DMS 273 (cell line): ENCODE measurements at regions not wholly inside any gene's neighbourhood (a gene's known extent, or its start where the extent isn't known, plus 50 kb on each side); places are given as distances from the start of the nearest gene placed in this dataset.
A peak's percentile ranks its signal among the peaks of the same experiment; 100 is the strongest.
"Not testable (repeated sequence)": the region's sequence is repeated elsewhere in the genome, so short reads cannot be mapped to it uniquely, and the experiment has no call there.

Experiments
- DNase-seq: peaks from one replicate; lab custom pipeline; 2025; ENCODE audit not compliant: unreplicated experiment; lab: John Stamatoyannopoulos, UW

GRCh38 chr1:219863816-219864215 is 64.5 kb downstream of the SLC30A10 start:
- DNase-seq = not testable (repeated sequence)

DNA sequence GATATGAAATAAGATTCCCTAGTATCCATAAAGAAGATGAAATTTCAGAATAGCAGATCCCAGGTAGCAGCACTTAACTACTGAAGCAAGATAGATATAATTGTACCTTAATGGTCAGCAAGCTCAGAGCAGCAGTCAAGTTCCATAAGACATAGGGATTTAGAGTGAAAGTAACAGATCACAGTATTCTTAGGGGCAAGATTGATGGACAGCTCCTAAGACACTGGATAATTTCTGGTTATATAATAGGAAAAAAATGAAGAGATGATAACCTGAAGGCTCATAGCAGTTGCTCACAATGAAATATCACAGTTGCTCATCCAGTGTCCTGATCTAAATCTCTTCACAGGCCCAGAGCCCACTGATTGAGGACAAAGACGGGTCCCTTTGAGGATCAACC is 66.0 kb downstream of the SLC30A10 start:
- DNase-seq = no peak

GRCh38 chr1:219858980-219859379 is 69.4 kb downstream of the SLC30A10 start:
- DNase-seq = no peak

GRCh38 chr1:219847215-219847855 is 81.0 kb downstream of the SLC30A10 start:
- no peak for DNase-seq

DNA sequence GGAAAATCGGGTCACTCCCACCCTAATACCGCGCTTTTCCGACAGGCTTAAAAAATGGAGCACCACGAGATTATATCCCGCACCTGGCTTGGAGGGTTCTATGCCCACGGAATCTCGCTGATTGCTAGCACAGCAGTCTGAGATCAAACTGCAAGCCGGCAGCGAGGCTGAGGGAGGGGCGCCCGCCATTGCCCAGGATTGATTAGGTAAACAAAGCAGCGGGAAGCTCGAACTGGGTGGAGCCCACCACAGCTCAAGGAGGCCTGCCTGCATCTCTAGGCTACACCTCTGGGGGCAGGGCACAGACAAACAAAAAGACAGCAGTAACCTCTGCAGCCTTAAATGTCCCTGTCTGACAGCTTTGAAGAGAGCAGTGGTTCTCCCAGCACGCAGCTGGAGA is 88.8 kb downstream of the SLC30A10 start:
- not testable (repeated sequence) for DNase-seq

- DNase-seq = no peak
These were observed 90.4 kb downstream of the SLC30A10 start for GRCh38 chr1:219837994-219838294.

DNA sequence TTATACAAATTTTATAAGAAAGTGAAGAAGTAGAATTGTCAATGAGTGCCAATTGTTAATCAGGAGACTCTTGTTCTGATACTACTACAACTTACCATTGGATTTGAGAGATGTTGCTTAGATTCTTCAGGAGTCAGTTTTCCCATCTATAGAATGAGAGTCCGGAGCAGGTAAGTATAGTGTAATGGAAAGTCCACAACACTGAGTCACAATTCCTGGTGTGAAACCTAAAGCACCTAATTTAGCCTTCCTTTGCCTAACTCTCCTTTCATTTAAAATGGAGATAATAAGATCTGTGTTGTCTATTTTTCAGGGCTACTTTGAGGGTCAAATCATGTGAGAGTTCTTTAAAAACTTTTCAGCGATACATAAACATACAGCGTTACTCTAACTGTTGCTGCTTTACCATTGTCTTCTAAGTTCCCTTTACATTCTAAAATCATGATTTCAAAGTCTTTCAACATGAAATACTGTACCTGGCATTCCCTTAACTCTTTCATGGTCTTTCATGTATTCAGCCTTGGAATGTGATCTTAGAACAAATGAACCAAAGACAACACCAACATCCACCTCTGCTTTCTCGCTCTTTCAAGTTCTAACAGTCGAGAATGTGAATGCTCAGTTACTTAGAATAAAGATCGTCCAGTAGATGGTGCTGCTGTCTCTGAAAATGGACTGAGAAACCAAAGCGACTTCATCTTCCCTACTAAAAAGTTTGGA is 90.9 kb downstream of the SLC30A10 start:
- peak; percentile 80 for DNase-seq

GRCh38 chr1:219834314-219834917 is 93.9 kb downstream of the SLC30A10 start:
- DNase-seq = no peak

DNA sequence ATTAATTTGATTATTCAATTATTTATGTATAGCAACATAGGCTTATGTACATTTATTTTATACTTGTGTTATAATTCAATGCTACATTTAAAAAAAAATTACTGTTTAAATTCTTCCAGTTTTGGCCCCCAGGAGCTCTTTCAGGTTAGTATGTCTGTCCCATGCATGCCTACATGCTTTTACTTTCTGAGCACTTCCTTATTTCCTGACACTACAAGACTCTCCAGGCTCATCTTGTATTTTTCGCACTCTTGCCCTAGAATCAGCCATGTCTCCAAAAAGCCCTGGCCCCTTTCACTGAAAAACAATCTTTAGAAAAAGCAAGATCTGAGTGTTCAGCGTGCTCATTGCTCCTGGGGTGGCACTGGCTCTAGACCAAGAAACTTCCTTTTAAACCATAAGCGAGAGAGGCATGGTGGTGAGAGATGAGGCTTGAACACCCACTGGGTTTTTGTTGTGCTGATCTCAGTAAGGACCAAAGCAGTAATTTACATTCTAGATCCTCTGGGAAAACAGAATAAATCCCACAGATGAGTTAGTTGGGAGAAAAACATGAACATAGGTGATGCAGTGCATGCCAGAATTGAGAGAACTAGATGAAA is 95.0 kb downstream of the SLC30A10 start:
- DNase-seq = no peak

- DNase-seq = no peak
These were observed 102.1 kb downstream of the SLC30A10 start for GRCh38 chr1:219826290-219826689.

GRCh38 chr1:219825355-219825754 is 103.0 kb downstream of the SLC30A10 start:
- no peak for DNase-seq

GRCh38 chr1:219824338-219824737 is 104.0 kb downstream of the SLC30A10 start:
- no peak for DNase-seq

DNA sequence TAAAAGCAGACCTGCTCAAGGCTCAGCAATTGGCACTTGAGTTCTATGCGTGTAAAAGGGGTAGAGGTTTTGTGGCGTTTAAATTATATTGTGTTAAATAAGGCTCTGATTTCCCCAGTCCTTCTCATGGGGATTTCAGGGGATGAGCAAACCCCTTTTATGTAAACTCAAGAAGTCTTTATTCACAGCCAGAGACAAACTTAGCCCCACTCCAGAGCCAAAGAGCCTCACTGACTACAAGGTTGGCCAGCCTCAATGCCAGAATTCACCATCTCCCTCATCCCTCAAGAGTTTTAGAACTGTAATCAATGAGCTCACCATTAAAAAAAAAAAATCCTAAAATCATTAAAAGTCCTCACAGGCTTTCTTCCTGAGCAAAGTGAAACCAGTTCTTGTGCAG is 107.8 kb downstream of the SLC30A10 start:
- no peak for DNase-seq

DNA sequence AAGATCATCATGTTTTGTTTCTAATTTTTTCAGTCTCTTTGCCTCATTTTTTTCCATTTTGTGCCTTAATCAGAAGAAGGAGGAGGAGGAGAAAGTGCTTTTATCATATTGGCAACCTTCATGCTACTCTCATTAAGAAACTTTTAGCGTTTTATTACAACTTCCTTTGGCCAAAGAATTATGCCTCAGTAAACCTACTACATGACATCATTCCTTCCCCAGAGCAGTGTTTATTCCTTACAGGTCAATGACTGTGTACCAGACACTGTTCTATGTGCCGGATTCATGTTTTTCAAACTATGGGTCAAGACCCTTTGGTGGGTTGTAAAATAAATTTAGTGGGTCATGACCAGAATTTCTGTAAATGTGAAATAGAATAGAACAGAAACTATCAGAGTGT is 110.4 kb downstream of the SLC30A10 start:
- no peak for DNase-seq

GRCh38 chr1:219813294-219813693 is 115.1 kb downstream of the SLC30A10 start:
- no peak for DNase-seq

DNA sequence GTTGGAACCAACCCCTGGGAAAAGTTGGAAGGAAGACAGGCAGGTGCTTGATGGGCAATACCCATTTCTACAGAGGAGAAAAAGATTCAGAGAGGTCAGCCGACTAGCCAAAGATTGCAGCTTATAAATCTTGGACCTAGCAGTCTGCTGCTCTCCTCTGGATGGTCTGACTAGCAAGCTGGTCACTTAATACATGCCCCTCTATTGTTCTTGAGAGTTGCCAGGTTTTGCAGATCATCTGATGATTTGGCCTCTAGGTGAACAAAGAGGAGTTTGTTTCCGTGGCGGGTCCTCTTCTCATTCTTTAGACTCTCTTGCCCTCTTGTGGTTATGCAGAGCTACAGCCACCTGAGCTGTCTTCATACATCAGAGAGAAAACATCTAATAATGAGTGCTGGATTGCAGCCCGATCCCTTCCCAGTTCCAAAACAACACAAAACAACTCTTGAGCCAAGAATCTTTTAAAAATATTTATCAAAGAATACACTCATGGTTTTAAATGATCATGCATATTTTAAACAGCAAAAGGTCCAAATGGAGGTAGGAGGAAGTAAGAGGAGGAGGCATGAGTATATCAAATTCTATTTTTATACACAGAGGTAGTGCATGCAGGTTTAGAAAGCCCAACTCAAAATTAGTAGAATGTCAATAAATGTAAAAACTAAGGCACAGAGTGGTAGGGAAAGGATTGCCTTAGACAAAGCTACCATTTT is 115.7 kb downstream of the SLC30A10 start:
- DNase-seq = peak; percentile 89

DNA sequence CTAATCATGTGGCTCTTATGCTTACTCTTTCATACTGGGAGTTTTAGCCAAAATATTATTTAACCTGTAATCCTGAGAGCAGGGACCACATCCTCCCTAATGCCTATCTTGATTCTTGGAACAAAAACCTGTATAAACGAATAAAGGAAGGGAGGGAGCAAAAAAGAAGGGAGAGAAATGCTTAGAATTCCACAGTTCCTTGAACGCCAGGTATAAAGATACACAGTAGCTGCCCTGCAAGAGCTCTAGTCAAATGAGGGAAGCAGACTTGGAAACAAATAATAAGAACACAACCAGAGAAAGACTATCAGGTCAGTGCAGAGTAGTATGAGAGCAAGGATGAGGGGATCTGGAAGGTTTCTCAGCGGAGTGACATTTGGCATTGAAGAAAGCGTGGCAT is 116.3 kb downstream of the SLC30A10 start:
- no peak for DNase-seq

- no peak for DNase-seq
These were observed 117.9 kb downstream of the SLC30A10 start for GRCh38 chr1:219810451-219810850.

GRCh38 chr1:219808790-219809189 is 119.6 kb downstream of the SLC30A10 start:
- no peak for DNase-seq

DNA sequence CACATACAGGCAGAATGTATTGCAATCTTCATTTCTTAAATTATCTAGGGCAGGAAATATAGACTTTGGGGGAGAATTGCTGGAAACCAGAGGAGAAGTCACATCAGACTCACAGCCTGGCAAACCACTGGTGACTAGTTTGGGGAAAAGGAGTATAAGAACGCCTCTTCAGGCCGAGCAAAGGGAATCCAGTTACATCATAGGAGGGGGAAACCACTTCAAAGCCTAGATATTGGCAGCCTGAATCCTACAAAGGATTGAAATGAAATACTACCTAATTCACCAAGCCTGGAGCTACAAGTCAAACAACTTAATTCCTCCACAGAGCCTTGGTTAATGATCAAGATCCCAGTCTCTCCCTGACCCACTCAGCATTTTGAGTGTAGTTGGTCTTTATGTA is 121.7 kb downstream of the SLC30A10 start:
- DNase-seq = no peak

DNA sequence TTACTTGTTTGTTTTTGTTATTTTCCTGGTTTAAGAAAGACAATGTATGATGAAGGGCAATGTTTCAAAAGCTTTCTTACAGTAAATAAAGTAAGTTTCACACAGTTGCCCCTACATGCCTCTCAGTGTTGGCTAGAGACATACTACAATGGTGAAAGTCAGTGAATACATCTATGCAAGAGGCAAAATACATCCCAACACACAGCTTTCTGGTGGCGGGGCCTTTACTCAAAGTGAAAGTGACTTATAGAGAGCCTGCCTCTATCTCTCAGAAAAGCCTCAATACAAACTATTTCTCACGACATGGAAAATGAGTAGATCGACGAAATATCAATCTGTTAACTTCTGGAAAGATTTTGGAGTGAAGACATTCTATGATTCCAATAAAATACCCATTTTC is 122.3 kb downstream of the SLC30A10 start:
- DNase-seq = no peak

GRCh38 chr1:219805191-219805590 is 123.2 kb downstream of the SLC30A10 start:
- peak; percentile 74 for DNase-seq
